ENCODE measurements at regions not wholly inside any gene's neighbourhood (a gene's known extent, or its start where the extent isn't known, plus 50 kb on each side); places are given as distances from the start of the nearest gene placed in this dataset.

DNA sequence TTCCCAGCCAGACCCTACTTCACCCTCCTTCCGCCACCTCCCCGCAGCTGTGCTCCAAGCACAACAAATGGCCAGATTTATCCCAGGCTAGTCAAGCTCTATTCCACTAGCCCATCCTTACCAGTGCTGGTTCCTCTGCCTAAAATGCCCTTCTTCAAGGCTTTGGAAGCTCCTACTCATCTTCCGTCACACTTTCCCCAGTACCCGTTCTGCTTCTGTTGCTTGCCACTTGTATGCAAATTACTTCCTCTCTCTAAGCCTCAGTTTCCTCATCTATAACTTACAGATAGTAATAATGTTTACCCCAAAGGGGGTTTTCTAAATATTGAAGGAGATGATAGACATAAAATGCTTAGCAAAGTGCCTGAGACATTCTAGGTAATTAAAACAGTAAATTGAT lies 193.1 kb downstream of the MAFB start:
- TF ChIP-seq, protein P1, sequence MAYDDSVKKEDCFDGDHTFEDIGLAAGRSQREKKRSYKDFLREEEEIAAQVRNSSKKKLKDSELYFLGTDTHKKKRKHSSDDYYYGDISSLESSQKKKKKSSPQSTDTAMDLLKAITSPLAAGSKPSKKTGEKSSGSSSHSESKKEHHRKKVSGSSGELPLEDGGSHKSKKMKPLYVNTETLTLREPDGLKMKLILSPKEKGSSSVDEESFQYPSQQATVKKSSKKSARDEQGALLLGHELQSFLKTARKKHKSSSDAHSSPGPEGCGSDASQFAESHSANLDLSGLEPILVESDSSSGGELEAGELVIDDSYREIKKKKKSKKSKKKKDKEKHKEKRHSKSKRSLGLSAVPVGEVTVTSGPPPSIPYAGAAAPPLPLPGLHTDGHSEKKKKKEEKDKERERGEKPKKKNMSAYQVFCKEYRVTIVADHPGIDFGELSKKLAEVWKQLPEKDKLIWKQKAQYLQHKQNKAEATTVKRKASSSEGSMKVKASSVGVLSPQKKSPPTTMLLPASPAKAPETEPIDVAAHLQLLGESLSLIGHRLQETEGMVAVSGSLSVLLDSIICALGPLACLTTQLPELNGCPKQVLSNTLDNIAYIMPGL (CRISPR knock-in tag; IDR thresholded peaks at IDR 0.05), result no peak
- no peak for TF ChIP-seq TCF7 (CRISPR knock-in tag; IDR thresholded peaks at IDR 0.05; ENCODE audit: low read depth)
- TF ChIP-seq, protein P2, sequence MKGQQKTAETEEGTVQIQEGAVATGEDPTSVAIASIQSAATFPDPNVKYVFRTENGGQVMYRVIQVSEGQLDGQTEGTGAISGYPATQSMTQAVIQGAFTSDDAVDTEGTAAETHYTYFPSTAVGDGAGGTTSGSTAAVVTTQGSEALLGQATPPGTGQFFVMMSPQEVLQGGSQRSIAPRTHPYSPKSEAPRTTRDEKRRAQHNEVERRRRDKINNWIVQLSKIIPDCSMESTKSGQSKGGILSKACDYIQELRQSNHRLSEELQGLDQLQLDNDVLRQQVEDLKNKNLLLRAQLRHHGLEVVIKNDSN (CRISPR knock-in tag; IDR thresholded peaks at IDR 0.05), result no peak
- no peak for TF ChIP-seq FOXJ3 (CRISPR knock-in tag; IDR thresholded peaks at IDR 0.05; ENCODE audit: borderline replicate concordance)
- no peak for TF ChIP-seq MYBL2 (CRISPR knock-in tag; IDR thresholded peaks at IDR 0.05)
- TF ChIP-seq ATF1 (CRISPR knock-in tag; IDR thresholded peaks at IDR 0.05), result no peak
- no peak for TF ChIP-seq ESRRA (CRISPR knock-in tag; IDR thresholded peaks at IDR 0.05; ENCODE audit: borderline replicate concordance)
- TF ChIP-seq, protein P3, sequence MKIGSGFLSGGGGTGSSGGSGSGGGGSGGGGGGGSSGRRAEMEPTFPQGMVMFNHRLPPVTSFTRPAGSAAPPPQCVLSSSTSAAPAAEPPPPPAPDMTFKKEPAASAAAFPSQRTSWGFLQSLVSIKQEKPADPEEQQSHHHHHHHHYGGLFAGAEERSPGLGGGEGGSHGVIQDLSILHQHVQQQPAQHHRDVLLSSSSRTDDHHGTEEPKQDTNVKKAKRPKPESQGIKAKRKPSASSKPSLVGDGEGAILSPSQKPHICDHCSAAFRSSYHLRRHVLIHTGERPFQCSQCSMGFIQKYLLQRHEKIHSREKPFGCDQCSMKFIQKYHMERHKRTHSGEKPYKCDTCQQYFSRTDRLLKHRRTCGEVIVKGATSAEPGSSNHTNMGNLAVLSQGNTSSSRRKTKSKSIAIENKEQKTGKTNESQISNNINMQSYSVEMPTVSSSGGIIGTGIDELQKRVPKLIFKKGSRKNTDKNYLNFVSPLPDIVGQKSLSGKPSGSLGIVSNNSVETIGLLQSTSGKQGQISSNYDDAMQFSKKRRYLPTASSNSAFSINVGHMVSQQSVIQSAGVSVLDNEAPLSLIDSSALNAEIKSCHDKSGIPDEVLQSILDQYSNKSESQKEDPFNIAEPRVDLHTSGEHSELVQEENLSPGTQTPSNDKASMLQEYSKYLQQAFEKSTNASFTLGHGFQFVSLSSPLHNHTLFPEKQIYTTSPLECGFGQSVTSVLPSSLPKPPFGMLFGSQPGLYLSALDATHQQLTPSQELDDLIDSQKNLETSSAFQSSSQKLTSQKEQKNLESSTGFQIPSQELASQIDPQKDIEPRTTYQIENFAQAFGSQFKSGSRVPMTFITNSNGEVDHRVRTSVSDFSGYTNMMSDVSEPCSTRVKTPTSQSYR (CRISPR knock-in tag; IDR thresholded peaks at IDR 0.05), result no peak
- TF ChIP-seq NR1H2 (CRISPR knock-in tag; IDR thresholded peaks at IDR 0.05), result no peak
- TF ChIP-seq EMX1 (CRISPR knock-in tag; IDR thresholded peaks at IDR 0.05), result no peak
- TF ChIP-seq NFE2L1 (CRISPR knock-in tag; IDR thresholded peaks at IDR 0.05), result no peak
- no peak for TF ChIP-seq RORB (CRISPR knock-in tag; IDR thresholded peaks at IDR 0.05)
- no peak for TF ChIP-seq CBFB (CRISPR knock-in tag; IDR thresholded peaks at IDR 0.05; ENCODE audit: low read depth)
- TF ChIP-seq FOXK1 (CRISPR knock-in tag; IDR thresholded peaks at IDR 0.05), result no peak
- TF ChIP-seq NFYB (CRISPR knock-in tag; conservative IDR thresholded peaks at IDR 0.05; ENCODE audit: low read depth), result no peak
- TF ChIP-seq, protein P4, sequence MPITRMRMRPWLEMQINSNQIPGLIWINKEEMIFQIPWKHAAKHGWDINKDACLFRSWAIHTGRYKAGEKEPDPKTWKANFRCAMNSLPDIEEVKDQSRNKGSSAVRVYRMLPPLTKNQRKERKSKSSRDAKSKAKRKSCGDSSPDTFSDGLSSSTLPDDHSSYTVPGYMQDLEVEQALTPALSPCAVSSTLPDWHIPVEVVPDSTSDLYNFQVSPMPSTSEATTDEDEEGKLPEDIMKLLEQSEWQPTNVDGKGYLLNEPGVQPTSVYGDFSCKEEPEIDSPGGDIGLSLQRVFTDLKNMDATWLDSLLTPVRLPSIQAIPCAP (CRISPR knock-in tag; IDR thresholded peaks at IDR 0.05), result no peak
- TF ChIP-seq, protein P5, sequence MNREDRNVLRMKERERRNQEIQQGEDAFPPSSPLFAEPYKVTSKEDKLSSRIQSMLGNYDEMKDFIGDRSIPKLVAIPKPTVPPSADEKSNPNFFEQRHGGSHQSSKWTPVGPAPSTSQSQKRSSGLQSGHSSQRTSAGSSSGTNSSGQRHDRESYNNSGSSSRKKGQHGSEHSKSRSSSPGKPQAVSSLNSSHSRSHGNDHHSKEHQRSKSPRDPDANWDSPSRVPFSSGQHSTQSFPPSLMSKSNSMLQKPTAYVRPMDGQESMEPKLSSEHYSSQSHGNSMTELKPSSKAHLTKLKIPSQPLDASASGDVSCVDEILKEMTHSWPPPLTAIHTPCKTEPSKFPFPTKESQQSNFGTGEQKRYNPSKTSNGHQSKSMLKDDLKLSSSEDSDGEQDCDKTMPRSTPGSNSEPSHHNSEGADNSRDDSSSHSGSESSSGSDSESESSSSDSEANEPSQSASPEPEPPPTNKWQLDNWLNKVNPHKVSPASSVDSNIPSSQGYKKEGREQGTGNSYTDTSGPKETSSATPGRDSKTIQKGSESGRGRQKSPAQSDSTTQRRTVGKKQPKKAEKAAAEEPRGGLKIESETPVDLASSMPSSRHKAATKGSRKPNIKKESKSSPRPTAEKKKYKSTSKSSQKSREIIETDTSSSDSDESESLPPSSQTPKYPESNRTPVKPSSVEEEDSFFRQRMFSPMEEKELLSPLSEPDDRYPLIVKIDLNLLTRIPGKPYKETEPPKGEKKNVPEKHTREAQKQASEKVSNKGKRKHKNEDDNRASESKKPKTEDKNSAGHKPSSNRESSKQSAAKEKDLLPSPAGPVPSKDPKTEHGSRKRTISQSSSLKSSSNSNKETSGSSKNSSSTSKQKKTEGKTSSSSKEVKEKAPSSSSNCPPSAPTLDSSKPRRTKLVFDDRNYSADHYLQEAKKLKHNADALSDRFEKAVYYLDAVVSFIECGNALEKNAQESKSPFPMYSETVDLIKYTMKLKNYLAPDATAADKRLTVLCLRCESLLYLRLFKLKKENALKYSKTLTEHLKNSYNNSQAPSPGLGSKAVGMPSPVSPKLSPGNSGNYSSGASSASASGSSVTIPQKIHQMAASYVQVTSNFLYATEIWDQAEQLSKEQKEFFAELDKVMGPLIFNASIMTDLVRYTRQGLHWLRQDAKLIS (CRISPR knock-in tag; IDR thresholded peaks at IDR 0.05; ENCODE audit: borderline replicate concordance), result no peak
- TF ChIP-seq, protein P6, sequence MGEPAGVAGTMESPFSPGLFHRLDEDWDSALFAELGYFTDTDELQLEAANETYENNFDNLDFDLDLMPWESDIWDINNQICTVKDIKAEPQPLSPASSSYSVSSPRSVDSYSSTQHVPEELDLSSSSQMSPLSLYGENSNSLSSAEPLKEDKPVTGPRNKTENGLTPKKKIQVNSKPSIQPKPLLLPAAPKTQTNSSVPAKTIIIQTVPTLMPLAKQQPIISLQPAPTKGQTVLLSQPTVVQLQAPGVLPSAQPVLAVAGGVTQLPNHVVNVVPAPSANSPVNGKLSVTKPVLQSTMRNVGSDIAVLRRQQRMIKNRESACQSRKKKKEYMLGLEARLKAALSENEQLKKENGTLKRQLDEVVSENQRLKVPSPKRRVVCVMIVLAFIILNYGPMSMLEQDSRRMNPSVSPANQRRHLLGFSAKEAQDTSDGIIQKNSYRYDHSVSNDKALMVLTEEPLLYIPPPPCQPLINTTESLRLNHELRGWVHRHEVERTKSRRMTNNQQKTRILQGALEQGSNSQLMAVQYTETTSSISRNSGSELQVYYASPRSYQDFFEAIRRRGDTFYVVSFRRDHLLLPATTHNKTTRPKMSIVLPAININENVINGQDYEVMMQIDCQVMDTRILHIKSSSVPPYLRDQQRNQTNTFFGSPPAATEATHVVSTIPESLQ (CRISPR knock-in tag; IDR thresholded peaks at IDR 0.05), result no peak
- TF ChIP-seq, protein P7, sequence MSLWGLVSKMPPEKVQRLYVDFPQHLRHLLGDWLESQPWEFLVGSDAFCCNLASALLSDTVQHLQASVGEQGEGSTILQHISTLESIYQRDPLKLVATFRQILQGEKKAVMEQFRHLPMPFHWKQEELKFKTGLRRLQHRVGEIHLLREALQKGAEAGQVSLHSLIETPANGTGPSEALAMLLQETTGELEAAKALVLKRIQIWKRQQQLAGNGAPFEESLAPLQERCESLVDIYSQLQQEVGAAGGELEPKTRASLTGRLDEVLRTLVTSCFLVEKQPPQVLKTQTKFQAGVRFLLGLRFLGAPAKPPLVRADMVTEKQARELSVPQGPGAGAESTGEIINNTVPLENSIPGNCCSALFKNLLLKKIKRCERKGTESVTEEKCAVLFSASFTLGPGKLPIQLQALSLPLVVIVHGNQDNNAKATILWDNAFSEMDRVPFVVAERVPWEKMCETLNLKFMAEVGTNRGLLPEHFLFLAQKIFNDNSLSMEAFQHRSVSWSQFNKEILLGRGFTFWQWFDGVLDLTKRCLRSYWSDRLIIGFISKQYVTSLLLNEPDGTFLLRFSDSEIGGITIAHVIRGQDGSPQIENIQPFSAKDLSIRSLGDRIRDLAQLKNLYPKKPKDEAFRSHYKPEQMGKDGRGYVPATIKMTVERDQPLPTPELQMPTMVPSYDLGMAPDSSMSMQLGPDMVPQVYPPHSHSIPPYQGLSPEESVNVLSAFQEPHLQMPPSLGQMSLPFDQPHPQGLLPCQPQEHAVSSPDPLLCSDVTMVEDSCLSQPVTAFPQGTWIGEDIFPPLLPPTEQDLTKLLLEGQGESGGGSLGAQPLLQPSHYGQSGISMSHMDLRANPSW (CRISPR knock-in tag; conservative IDR thresholded peaks at IDR 0.05; ENCODE audit: low read depth), result no peak
- ATAC-seq, result no peak
- CTCF ChIA-PET, result no interaction called here
- DNase-seq (ENCODE audit: low spot score), result no peak
- H3K9me3 Mint-ChIP-seq, result no peaks in the 10 kb centered on the region
- no peak overlapping the region for H3K4me3 Mint-ChIP-seq
- no peaks in the 10 kb centered on the region for H3K36me3 Mint-ChIP-seq
- H3K4me1 Mint-ChIP-seq, result peaks cover 4% of the 10 kb centered on the region
- H3K27me3 Mint-ChIP-seq (ENCODE audit: low read depth), result peaks cover 6% of the 10 kb centered on the region; the same call in 1 of the 2 replicates
- POLR2A ChIA-PET, result no interaction called here
- H3K27ac Mint-ChIP-seq, result no peak overlapping the region

Measured in WTC11 (cell line).